GM18519 (cell line): ENCODE measurements at regions not wholly inside any gene's neighbourhood (a gene's known extent, or its start where the extent isn't known, plus 50 kb on each side); places are given as distances from the start of the nearest gene placed in this dataset.

Experiments used
- ATAC-seq: cut with Tn5 transposase; IDR thresholded peaks from one replicate; pipeline ENCODE4 v1.9.1; 2021; ENCODE audit warnings: mild to moderate bottlenecking, moderate library complexity; ENCODE audit not compliant: unreplicated experiment, low FRiP score

DNA sequence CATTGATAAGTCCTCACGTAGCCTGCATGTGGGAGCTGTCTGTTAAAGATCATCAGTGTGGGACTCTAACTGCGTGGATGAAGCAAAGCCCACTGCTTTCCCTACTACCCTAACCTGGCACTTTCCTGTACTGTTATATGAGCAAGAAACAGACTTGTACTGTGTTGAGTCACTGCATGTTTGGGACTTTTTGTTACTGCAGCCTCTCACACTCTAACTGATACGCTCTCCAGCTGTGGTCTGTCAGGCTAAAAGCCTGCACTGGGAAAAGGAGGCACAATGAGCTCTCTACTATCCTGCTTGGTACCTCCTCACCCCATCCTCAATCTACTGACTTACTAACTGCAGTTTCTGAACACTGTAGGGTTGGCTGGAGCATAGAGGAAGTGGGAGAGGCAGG, 93.7 kb upstream of the PLET1 start:
- no peak for ATAC-seq

DNA sequence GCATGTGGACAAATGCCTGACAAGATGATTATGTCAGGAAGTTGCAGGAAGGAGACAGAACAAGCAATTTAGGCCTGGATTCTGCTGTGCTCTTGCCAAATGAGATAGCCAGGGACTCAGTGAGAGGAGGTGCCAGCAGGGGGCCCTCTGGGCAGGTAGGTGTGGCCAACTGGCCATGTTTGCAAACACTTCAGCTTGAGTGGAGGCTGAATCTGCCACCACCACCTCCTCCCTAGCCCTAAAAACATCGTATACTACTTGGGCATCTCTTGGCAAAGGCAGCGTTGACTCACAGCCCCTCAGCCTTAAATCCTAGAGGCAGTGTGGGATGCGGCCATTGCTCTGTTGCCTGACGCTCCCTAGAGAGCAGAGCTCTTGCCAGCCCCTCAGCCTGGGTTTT, 95.1 kb upstream of the PLET1 start:
- ATAC-seq = no peak

DNA sequence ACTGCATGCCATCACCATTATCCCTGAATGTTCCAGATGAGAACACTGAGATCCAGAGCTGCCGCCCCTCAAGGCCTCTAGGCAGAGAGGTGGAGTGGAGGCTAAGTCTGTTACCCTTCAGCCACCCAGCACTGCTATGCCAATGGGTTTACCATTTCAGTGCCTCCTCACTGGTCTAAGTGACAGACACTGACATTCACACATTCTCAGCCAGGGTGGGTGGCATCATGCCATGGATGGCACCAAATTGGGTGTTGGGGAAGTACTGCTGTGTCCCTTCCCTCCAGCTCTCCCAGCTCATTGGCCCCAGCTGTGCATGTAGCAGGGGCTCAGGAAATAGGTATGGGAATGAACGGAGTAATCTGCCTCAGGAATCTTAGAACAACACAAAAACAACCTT, 96.8 kb upstream of the PLET1 start:
- no peak for ATAC-seq

DNA sequence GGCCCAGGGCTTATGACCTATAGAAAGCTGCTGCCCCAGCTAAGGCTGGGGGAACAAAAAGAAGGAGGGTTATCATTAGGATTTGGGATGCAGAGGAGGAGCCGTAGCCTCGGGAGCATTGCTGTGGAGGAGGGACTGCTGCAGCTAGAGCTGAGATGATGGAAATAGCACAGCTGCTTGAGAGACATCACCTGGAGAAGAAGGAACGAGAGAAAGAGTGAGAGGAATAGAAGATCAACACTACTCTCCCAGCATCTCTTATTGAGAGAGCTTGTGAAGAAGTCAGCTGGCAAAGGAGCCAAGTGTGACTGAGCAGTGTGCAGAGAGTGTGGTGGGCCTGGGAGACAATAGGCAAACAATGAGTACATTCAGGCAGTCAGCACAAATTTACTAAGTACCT, 100.7 kb upstream of the PLET1 start:
- no peak for ATAC-seq

DNA sequence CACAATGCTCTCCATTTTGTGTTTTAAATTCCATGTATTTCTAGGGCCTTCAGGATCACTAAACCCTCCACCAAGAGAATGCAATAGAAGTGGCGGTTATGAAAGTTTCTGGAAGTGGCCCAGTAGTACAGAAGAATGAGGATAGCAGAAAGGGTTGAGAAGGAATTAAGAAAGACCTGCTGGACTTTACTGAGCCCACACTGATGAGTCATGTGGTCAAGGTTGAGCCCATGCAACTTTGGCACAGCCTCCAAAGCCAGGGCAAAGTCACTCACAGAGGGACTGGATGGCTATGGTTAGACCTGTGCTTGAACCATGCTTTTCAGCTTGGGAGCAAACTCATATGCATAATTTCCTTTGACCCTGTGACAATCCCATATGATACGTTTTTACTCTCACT, 102.9 kb upstream of the PLET1 start:
- no peak for ATAC-seq

DNA sequence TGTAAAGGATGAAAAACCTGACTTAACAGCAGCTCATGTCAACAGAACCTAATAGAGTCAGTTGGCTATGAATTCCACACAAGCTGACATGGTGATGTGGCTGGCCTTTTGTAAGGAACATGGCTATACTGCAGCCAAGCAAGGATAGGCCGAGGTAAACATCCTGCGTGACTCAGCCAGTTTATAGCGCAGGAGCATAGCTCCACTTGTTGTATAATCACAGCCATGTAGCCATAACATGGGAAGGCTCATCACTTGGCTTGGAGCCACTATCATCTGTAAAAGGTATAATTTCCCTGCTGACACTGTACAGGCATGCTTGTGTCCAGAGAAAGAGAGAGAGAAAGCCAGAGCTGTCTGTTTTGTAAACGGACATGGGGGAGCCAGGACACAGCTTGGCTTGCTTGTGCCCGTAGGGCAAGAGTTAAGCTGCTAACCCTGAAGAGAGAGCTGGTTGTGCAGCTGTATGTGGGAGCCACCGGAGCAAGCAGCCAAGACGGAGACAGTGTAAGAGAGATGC, 104.4 kb upstream of the PLET1 start:
- ATAC-seq = no peak

DNA sequence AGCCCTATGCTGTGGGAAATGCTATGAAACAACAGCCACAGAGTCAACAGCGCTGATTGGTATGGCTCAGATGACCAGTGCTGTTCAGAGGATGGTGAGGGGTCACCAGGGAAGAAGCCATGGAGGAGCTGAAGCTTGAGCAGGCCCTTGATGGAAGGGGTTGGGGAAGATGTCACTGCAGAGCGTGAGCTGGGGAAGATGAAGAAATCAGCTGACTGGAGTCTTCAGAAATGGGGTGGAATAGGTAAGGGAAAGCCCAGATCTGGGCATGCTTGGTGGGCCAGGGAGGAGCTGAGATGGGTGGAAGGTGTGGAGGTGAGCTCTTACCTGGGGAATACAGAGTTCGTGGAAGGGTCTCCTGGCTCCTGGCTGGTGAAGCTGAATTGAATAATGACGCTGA, 105.4 kb upstream of the PLET1 start:
- ATAC-seq = no peak

DNA sequence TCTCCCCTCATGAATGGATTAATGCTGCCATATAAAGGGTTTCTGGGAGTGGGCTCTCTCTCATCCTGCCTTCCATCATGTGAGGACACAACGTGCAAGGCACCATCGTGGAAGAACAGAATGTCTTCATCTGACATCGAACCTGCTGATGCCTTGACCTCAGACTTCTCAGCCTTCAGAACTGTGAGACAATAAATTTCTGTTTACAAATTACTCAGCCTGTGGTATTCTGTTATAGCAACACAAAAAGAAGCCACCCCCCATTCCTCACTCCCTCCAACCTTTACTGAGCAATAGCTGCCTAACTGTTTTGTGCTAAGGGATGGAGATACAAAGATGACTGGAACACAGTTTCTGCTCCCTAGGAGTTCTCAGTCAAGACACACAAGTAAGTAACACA, 106.1 kb upstream of the PLET1 start:
- ATAC-seq = no peak

DNA sequence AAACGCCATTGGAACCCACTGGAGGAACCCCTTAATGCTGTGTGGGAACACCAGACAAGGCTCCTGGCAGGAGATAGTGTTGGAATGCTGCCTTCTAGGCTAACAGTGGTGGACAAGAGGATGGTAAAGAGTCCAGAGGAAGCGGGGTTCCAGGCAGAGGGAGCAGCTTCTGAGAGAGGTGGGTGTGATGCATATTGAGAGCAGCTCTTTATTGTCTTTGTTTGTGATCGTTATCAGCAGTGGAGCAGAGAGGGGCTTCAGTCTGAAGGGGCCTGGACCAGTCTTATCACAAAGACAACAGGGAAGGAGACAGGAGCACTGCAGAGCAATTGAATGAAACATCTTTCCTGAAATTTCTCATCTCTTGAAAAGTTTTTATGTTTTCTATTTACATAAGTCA, 106.8 kb upstream of the PLET1 start:
- no peak for ATAC-seq

DNA sequence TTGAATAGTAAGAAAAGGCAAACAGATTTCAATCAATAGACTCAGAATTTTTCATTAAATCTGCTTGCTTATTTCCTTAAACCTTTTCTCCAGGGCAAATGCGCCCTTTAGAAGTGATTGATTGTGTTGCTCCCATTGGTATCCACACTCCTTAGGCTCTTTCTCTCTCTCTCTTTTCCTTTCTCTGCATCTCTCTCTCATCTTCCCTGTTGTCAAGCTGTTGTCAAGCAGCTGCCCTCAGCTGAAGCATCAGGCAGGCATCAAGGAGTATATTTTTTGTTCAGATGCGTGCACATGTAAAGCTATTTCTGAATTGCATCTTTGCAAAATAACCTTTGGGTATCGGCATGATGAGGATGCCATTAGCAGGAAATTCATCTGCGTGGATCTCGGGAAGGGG, 107.2 kb upstream of the PLET1 start:
- ATAC-seq = no peak

DNA sequence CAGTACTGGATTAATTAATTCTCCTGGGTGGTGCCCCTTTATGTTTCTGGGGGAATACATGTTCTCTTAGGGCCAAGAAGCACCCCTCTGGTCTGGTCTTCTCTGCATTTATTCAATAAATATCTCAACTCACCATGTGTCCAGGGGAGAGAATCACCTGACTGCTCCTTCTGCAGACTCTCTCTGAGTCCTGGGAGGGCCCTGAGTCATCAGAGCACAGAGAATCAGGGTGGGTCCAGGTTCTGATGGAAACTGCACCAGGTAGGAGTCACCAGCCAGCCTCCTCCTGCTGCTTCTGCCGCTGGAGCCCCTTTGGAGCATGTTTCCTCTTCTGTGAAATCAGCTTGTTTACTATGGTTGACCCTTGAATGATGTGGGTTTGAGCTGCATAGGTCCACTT, 107.7 kb upstream of the PLET1 start:
- no peak for ATAC-seq

DNA sequence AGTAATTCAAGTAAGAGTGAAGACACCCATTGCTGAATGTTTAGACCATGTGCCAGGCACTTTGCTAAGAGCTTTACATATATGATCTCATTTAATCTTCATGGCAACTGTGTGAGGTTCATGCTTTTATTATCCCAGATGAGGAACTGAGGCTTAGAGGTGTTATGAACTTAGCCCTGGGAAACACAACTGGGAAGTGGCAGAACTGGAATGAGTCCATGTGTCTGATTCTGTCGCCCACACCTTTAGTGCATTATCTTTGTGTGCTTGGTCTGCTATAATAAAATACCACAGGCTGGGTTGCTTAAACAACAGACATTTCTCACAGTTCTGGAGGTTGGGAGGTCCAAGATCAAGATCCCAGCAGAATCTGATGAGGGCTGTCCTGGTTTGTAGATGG, 108.7 kb upstream of the PLET1 start:
- no peak for ATAC-seq

DNA sequence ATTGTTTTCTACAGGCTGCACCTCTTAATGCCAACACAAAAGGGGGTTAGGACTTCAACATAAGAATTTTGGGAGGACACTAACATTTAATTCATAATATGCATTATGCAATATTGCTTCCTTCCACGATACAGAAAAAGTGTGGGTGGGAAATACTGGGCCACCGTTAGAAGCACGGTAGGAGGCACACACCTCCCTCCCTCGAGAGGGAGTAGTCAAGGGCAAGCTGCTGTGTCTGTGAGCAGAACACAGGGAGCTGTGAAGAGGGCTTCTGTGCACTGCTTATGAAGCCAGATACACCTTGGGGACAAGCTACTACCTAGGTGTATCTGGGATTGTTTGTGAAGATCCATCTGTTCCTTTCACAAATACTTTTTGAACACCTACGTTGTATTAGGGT, 109.3 kb upstream of the PLET1 start:
- ATAC-seq = no peak

DNA sequence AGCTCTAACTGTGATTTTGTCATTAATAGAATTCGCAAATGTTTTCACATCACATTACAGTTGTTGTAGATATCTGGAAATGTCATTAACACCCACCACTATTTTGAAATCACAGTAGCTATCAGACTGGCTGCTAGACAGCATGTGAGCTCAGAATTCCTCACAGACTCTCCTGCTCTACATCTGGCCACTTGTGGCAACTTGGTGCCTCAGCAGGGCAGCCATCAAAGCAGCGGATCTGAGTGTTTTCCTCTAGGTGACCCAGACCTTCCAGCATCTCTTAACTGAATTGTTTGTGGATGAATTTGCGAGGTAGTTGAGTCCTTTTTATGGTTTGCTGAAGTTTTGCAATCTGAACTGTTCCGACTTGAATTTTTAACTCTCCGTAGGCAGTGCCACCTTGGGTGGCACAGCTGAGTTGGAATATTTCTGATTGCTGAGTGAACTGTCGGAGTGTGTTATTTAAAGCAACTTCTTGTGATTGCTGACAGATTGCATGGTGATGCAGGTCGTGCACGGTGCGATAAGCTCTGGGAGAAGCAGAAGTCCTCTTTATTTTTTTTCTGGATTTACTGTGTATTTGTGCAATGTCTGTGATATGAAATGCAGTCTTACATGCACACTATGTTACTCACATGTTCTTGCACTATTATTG, 114.0 kb upstream of the PLET1 start:
- ATAC-seq = no peak

DNA sequence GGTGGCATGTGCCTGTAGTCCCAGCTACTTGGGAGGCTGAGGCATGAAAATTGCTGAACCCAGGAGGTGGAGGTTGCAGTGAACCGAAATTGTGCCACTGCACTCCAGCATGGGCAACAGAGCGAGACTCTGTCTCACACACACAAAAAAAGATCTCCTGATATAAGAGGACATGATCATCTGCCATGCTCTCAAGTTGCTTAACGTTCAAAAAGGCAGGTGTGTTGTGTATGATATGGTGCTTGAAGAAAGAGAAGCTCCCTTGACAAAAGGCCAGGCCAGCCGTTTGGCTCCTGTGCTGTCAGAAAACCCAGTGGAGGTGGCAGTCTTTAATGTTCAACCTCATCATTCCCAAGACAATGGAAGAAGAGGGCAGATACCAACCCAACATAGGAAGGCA, 117.3 kb upstream of the PLET1 start:
- ATAC-seq = no peak

DNA sequence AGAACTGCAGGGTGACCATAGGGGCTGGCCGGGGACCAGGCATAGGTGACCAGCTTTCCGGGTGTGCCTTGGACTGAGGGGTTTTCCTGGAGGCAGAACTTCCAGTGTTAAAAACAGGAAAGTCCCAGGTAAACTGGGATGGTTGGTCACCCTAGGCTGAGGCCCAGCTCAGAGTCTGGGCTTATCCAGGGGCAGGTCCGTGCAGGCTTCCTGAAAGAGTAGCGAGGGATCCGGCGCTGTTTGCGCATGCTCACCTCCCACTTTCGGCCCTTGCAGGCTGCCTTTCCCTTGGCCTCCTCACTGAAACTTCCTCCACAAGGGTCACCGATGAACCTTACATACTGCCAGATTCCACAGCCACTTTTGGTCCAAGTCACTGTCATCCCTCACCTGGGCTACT, 119.8 kb upstream of the PLET1 start:
- no peak for ATAC-seq

DNA sequence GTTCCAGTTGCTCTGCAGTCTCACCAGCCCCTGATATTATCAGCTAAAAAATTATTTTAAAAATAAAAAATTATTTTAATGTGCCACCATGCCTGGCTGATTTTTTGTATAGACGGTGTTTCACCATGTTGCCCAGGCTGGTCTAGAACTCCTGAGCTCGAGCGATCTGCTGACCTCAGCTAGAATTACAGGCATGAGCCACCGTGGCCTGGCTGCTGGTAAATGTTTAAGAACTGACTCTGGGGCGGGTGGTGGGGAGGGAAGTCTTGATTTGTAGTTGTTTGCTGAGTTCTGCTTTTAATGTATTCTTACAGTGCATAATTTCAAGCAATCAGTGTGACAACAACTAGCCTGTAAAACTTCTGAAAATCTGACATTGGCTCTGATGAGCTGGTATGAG, 120.9 kb upstream of the PLET1 start:
- no peak for ATAC-seq

DNA sequence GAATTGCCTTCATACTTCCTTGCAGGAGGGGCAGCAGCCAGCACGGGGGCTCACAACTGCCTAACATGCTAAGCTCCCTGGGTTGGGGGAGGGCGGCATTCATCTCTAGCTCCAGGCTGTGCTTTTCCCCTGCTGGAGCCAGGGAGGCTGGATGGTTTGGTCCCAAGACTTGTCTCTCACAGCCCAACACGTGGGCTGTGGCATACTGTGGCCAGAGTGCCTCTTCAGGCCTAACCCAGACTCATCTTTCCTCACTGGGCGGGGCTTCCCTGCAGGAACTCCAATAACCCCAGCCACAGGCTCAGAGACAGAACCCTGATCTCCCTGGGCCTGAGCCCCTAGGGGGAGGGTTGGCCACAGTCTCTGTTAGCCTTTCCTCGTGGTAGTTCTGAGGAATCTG, 121.9 kb upstream of the PLET1 start:
- ATAC-seq = no peak

DNA sequence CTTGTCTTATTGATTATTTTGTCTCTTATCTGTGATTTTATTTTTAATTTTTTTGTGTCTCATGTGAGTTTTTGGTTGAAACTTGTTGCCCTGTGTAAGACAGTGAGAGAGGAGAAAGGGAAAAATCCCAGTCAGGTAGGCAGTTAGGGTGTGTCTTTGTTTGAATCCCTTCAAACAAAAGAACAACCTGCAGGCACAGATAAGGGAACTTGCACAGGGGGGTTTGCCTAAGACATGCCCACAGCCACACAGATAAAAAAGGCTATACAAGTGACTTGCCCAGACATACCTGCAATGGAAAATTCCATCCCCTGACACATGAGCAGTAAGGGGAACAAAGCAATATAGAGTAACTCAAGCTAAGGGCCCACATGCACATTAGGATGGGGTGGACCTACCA, 127.8 kb upstream of the PLET1 start:
- no peak for ATAC-seq

DNA sequence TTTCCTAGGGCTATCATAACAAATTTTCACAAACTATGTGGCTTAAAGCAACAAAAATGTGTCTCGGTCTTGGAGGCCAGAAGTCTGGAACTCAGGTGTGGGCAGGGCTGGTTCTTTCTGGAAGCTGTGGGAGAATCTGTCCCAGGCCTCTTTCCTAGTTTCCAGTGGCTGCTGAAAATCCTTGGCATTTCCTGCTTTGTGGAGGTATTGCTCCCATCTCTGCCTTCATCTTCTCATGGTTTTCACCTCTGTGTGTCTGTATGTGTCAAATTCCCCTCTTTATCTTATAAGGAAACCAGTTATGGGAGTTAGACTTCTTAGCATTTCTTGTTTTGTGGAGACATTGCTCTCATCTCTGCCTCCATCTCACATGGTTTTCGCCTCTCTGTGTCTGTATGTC, 130.4 kb upstream of the PLET1 start:
- ATAC-seq = no peak

DNA sequence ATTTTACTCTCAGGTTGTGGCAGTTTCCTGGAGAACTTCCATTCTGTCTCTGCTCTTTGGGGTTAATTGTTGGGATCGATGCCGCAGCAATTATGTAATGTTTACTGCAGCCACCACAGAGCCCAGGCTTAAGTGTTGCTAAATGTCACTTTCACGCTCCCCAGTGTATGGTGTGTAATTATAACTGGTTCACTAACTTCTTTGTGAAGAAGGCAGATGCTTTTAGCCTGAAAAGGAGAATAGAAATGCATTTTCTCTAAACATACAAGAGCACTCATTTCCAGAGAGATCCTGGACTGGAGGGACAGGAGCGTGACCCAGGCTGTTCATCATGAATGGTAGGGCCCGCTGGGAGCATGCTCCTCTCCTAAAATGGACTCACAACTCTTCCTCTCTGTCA, 132.2 kb upstream of the PLET1 start:
- ATAC-seq = no peak

DNA sequence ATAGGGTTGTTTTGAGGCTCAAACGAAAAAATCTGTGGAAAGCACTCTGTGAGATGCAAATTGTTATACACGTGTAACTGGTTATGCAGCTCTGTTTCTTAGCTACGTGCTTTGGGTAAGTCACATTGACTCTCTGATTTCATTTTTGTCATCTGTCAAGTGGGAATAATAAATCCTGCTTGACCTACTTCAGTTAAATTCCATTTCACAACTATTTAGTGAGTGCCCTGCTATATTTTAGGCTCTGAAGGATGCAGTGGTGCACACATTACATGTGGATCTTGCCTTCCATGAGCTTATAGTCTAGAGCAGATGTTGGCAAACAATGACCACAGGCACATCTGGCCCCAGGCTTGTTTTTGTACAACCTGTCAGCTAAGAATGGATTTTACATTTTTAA, 133.6 kb upstream of the PLET1 start:
- ATAC-seq = no peak

DNA sequence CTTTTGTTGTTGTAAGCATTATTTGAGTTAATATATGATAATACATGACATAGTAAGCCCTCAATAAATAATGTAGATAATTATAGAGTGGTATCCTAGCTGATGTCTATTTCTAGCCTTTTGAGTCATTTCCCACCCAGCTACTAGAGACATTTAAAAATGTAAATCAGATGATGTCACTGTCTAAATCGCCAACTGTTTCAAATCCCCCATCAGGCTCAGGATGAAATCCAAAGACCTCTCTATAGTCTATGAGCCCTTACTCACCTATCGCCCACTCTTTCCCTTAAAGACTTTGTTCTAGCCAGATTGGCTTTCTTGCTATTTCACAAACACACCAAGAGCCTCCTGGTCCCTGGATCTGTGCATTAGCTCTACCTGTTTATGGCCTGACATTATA, 135.4 kb upstream of the PLET1 start:
- no peak for ATAC-seq
